ENCODE measurements at regions not wholly inside any gene's neighbourhood (a gene's known extent, or its start where the extent isn't known, plus 50 kb on each side); places are given as distances from the start of the nearest gene placed in this dataset.
"Not testable (repeated sequence)": the region's sequence is repeated elsewhere in the genome, so short reads cannot be mapped to it uniquely, and the experiment has no call there.

- not testable (repeated sequence) for TF ChIP-seq CTCF (IDR thresholded peaks at IDR 0.05; ENCODE audit: extremely low read depth in 1 of 2, insufficient read depth in 1 of 2, low read depth in 1 of 2, low read length in 2 of 2); POLR2A (IDR thresholded peaks at IDR 0.05; ENCODE audit: low read depth, low read length)
- TF ChIP-seq POLR2AphosphoS5 (IDR thresholded peaks at IDR 0.05; ENCODE audit: insufficient read depth, low read depth, low read length) (peak; percentile 63), FOS (IDR thresholded peaks at IDR 0.05; ENCODE audit: borderline replicate concordance, insufficient read depth, low read length) (peak; percentile 87), JUN (IDR thresholded peaks at IDR 0.05; ENCODE audit: borderline replicate concordance, insufficient read depth, insufficient read length, low read depth) (peak; percentile 91)
Measured at GRCh38 chr11:89606845-89607244, 103.3 kb upstream of the TRIM77 start.

Measured in endothelial cell of umbilical vein (primary cell).